ENCODE measurements at regions not wholly inside any gene's neighbourhood (a gene's known extent, or its start where the extent isn't known, plus 50 kb on each side); places are given as distances from the start of the nearest gene placed in this dataset.
"Not testable (repeated sequence)": the region's sequence is repeated elsewhere in the genome, so short reads cannot be mapped to it uniquely, and the experiment has no call there.

DNA sequence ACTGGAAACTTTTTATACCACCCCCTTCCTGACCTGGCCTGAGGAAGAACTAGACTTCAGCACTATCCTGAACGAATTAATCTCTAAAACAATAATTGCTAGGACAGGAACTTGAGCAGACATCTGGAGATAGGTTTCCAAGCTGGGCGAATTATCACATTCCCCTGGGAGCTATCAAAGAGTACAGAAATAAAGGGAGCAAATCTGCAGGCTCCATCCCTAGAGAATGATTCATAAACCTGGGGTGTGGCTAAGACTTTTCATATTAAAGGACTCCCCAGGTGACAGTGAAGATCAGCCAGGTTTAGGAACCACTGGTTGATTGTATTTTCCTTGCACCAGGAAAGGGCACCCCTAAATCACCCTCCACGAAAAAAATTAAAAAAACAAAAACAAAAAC, 105.6 kb upstream of the NOL4 start (continued):
- TF ChIP-seq ZBTB26 (tag by site-specific recombination; optimal IDR thresholded peaks at IDR 0.05) (no peak), ZNF121 (tag by site-specific recombination; IDR thresholded peaks at IDR 0.05) (no peak)

DNA sequence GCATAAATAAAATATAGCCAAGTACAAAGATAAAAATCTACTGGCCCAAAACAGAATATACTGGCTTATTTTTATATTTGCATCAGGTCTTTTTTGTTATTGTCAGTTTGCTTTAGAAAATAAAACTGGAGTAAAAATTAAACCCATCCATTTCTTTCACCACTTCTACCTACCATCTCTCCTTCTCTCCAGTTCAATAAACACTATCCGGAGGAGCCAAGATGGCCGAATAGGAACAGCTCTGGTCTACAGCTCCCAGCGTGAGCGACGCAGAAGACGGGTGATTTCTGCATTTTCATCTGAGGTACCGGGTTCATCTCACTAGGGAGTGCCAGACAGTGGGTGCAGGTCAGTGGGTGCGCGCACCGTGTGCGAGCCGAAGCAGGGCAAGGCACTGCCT, 106.2 kb upstream of the NOL4 start:
- H3K4me1 ChIP-seq (ENCODE audit: control insufficient read depth, insufficient read depth, low read length); POLR2A ChIA-PET; H3K27ac ChIP-seq (ENCODE audit: extremely low read depth, low read depth, low read length); H3K4me3 ChIP-seq (ENCODE audit: low read depth, low read length); H3K9me3 ChIP-seq (ENCODE audit: control insufficient read depth, insufficient read depth, low read depth, low read length); CTCF ChIA-PET: not testable (repeated sequence)
- H3K36me3 ChIP-seq (ENCODE audit: control insufficient read depth in 2 of 2, insufficient read depth in 1 of 2, low read length in 2 of 2) = peaks cover 0 to 24% of the 10 kb centered on the region in 2 experiments; a peak in 1 of 3 replicates

GRCh38 chr18:34331343-34331742, 106.6 kb upstream of the NOL4 start:
- CTCF ChIA-PET; H3K4me3 ChIP-seq (ENCODE audit: low read depth, low read length); H3K27ac ChIP-seq (ENCODE audit: extremely low read depth, low read depth, low read length); H3K9me3 ChIP-seq (ENCODE audit: control insufficient read depth, insufficient read depth, low read depth, low read length); H3K4me1 ChIP-seq (ENCODE audit: control insufficient read depth, insufficient read depth, low read length); POLR2A ChIA-PET: not testable (repeated sequence)
- H3K36me3 ChIP-seq (ENCODE audit: control insufficient read depth in 2 of 2, insufficient read depth in 1 of 2, low read length in 2 of 2) = peaks cover 0 to 24% of the 10 kb centered on the region in 2 experiments; a peak in 1 of 3 replicates

DNA sequence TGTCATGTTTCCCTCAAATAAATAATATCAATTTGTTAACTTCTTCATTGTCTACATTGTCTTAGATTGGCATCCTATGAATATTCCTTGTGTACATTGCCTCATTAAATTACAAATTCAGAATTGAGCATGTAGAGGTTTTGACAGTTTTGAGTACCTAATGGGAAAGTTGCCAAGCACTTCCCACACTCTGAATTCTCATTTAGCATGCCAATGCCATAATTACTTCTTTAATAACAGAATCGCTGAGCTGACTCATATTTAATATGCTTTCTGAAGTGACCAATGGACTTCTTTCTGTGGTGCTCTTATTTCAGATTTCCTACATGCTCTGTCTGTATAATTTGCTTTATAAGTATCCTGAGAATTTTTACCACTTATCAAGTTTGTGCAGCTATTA, 114.4 kb upstream of the NOL4 start:
- Histone ChIP-seq H3K36me3 (ENCODE audit: control insufficient read depth in 2 of 2, insufficient read depth in 1 of 2, low read length in 2 of 2) (no peaks in the 10 kb centered on the region), H3K9me3 (ENCODE audit: control insufficient read depth, insufficient read depth, low read depth, low read length) (no peaks in the 10 kb centered on the region), H3K4me3 (ENCODE audit: low read depth, low read length) (no peak overlapping the region), H3K4me1 (ENCODE audit: control insufficient read depth, insufficient read depth, low read length) (no peaks in the 10 kb centered on the region), H3K27ac (ENCODE audit: extremely low read depth, low read depth, low read length) (no peak overlapping the region)
- ChIA-PET CTCF (interaction anchor here (0.7 to 1.0 kb wide), 2 partner anchors 269 to 322 kb away, joined by 3 read pairs; no protein-coding TSS in a partner anchor), POLR2A (no interaction called here)
- no peak for TF ChIP-seq ZNF112 (tag by site-specific recombination; IDR thresholded peaks at IDR 0.05)
- no peak for TF ChIP-seq ZNF114 (tag by site-specific recombination; IDR thresholded peaks at IDR 0.05)
- no peak for TF ChIP-seq SCRT2 (tag by site-specific recombination; IDR thresholded peaks at IDR 0.05)
- TF ChIP-seq ZNF132 (tag by site-specific recombination; IDR thresholded peaks at IDR 0.05; ENCODE audit: borderline replicate concordance) = no peak
- no peak for TF ChIP-seq ZNF121 (tag by site-specific recombination; IDR thresholded peaks at IDR 0.05)
- TF ChIP-seq GLI4 (tag by site-specific recombination; IDR thresholded peaks at IDR 0.05) = no peak
- no peak for TF ChIP-seq ZNF24 (tag by site-specific recombination; IDR thresholded peaks at IDR 0.05)
- TF ChIP-seq ZNF211 (tag by site-specific recombination; IDR thresholded peaks at IDR 0.05; ENCODE audit: low read depth) = no peak
- TF ChIP-seq ZBTB48 (tag by site-specific recombination; IDR thresholded peaks at IDR 0.05) = no peak
- TF ChIP-seq ZNF544 (tag by site-specific recombination; IDR thresholded peaks at IDR 0.05) = no peak
- no peak for TF ChIP-seq YY2 (tag by site-specific recombination; IDR thresholded peaks at IDR 0.05)
- no peak for TF ChIP-seq ZBTB7A (tag by site-specific recombination; IDR thresholded peaks at IDR 0.05; ENCODE audit: low read depth)
- TF ChIP-seq BCL6B (tag by site-specific recombination; IDR thresholded peaks at IDR 0.05) = no peak
- no peak for TF ChIP-seq ZNF626 (tag by site-specific recombination; IDR thresholded peaks at IDR 0.05)

DNA sequence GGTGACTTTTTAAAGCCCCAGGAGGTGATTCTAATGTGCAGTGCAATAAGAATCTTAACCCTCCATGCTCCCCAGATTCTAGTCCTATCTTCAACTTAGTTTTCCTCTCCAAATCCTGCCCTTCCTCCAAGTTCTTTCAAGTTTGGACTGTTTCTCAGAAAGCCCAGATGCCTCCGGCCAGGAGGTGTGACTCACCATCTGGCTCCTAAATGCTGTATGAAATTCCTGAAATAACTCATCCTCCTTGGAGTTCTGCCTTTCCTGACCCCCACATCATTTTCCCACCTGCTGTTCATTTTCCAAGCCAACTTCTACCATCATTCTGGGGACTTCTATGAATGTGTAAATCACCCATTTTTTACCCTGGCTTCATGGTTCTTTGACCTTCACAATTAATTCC, 118.2 kb upstream of the NOL4 start:
- H3K27ac ChIP-seq (ENCODE audit: extremely low read depth, low read depth, low read length) = no peak overlapping the region
- POLR2A ChIA-PET = no interaction called here
- H3K9me3 ChIP-seq (ENCODE audit: control insufficient read depth, insufficient read depth, low read depth, low read length) = no peaks in the 10 kb centered on the region
- no peak overlapping the region for H3K4me3 ChIP-seq (ENCODE audit: low read depth, low read length)
- CTCF ChIA-PET = interaction anchor here (0.5 to 1.1 kb wide), 5 partner anchors 14 to 1880 kb away, joined by 3 to 6 read pairs (median 3); no protein-coding TSS in a partner anchor
- H3K36me3 ChIP-seq (ENCODE audit: control insufficient read depth in 2 of 2, insufficient read depth in 1 of 2, low read length in 2 of 2) = no peaks in the 10 kb centered on the region
- no peaks in the 10 kb centered on the region for H3K4me1 ChIP-seq (ENCODE audit: control insufficient read depth, insufficient read depth, low read length)
- TF ChIP-seq GLI4 (tag by site-specific recombination; IDR thresholded peaks at IDR 0.05) (no peak), SP7 (tag by site-specific recombination; IDR thresholded peaks at IDR 0.05) (no peak), ZFP3 (tag by site-specific recombination; IDR thresholded peaks at IDR 0.05; ENCODE audit: low read depth) (no peak), ZNF350 (tag by site-specific recombination; IDR thresholded peaks at IDR 0.05) (no peak), KLF10 (tag by site-specific recombination; IDR thresholded peaks at IDR 0.05) (no peak), ZNF155 (tag by site-specific recombination; IDR thresholded peaks at IDR 0.05) (no peak), ZNF302 (tag by site-specific recombination; IDR thresholded peaks at IDR 0.05; ENCODE audit: low read depth) (no peak), ZSCAN4 (tag by site-specific recombination; IDR thresholded peaks at IDR 0.05) (no peak), ZSCAN30 (tag by site-specific recombination; IDR thresholded peaks at IDR 0.05) (no peak), ZNF623 (tag by site-specific recombination; IDR thresholded peaks at IDR 0.05) (no peak), ZNF558 (tag by site-specific recombination; IDR thresholded peaks at IDR 0.05) (no peak)

Measured in HEK293 (cell line).